Hindlimb muscle (tissue), 1 donor: ENCODE measurements at regions not wholly inside any gene's neighbourhood (a gene's known extent, or its start where the extent isn't known, plus 50 kb on each side); places are given as distances from the start of the nearest gene placed in this dataset.
A peak's percentile ranks its signal among the peaks of the same experiment; 100 is the strongest.

Experiments
- DNase-seq: peaks from one replicate; pipeline ENCODE4 v3.0.0-alpha.2; 2013

DNA sequence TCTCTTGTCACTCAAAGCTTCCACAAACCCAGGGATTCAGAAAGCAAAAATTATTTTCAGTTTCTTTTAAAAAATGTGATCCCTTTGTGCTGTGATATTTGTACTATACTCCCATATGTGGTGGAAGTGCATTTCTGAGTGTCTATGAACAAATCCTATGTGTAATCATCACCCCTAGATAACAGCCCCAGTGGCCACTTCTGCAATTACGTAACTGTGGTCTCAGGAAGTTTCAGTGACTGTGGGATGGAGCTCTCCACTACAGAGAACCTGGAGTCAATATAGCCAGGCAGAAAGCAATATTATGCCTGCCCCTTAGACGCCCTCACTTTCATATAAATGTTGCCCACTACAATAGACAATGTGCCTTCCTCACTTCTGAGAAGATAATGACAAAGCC, 1101.7 kb upstream of the GHITM start:
- no peak for DNase-seq

DNA sequence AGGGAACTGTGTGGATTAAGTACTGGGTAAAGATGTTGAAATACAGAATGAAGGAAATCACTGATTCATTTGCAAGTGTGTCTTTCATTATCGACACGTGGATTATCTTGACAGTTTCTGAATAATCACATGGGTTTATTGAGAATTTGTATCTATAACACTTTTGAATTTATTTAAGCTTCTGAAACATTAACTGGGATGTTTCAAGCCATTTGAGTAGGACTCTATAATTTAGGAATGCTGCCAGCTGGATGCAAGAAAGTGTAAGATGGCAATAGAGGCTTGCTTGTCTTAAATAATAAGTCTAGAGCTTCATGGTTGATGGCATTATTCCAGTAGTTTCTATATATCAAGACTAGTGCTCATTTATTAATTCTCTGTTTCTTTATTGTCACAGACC, 1100.7 kb upstream of the GHITM start:
- no peak for DNase-seq

DNA sequence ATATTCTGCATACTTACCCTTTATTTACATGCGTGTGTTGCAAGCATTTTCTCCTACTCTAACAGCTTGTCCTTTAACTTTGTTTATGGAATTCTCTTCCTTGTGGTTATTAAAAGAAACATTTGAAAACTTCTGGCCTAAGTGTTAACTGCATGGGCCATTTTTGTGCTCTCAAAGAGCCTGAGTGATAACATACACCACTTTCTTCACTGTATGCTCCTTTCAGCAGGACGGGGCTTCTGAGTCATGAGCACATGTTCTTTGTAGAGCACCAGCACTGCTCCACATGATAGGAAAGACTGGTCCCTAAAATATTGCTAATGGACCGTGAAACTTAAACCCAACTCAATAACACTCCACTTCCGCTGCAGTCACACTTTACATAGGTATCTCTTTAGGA, 1093.6 kb upstream of the GHITM start:
- no peak for DNase-seq

DNA sequence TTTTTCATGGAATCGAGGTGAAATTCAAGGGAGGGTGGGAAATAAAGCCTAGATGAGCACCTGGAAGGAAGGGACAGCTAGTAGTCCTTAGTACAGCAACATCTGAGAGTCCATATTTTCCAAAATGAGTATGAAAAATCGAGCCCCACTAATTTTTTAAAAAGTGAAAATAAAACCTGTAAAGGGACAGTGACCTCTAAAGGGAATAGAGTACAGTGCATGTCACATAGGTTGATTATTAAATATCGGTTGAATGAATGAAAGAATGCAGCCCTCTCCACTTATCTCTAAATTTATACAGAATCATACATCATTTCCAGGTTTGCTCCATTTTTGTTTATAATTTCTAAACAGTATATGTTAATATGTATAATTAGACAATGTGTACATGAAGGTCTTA, 1088.5 kb upstream of the GHITM start:
- no peak for DNase-seq

DNA sequence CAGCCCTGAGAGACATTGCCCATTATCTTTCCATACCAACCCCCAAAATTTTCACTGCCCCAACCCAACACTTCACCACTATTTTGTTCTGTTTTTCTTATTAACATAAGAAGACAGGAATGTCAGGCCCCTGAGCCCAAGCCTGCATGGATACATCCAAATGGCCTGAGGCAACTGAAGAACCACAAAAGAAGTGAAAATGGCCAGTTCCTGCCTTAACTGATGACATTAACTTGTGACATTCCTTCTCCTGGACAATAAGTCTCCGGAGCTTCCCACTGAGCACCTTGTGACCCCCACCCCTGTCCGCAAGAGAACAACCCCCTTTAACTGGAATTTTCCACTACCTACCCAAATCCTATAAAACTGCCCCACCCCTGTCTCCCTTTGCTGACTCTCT, 1076.4 kb upstream of the GHITM start:
- DNase-seq, result no peak

DNA sequence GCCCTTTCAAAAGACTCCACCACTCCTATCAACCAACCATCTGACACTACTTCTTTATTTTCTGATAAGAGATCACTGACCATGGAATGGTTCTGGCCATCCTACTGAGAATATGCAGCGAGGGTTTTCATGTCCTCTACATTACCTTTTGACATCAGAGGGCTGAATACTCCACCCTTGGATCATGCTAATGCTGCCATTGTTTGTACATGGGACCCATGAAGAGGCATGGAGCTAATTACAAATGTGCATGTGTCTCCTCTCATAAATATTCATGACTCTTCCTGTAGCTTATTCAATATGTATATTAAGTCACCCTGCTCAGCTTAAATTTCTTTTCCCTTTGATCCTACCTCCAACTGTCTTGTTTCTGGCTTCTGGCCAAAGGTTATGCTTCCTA, 1065.8 kb upstream of the GHITM start:
- no peak for DNase-seq

DNA sequence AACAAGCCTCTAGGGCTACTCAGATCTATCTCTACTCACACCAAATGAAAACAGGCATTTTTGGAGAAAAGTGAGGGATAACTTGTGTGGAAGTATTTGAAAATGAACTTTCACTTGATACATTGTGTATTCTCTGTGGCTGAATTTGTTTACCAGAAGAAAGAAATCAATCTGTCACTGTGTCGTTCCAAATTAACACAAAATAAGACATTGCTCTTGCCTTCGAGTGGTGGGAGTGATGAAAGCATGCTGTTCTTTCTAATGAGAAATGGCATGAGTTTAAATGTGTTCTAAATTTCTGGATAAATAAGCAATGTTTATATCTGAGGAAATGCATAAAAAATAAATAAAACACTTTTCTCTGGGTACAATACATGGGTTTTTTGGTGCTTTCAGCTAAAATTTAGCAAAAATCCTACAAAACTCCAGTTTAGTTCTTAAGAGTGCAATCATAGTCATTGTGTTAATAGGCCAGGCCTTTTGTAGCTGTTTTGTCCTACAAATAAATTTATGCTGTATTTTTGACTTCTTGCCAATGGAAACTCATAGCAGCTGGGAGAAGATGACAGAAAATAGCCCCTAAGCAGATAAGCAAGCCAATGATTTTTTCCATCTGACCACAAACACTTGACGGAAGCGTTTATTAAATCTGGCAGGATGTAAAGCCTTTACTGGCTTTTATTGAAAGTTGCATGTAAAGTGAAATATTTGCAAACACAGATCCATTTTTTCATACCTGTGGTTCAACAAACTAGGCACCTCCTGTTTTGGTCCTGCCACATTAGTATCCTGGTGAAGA, 1064.1 kb upstream of the GHITM start:
- peak; percentile 48 for DNase-seq

DNA sequence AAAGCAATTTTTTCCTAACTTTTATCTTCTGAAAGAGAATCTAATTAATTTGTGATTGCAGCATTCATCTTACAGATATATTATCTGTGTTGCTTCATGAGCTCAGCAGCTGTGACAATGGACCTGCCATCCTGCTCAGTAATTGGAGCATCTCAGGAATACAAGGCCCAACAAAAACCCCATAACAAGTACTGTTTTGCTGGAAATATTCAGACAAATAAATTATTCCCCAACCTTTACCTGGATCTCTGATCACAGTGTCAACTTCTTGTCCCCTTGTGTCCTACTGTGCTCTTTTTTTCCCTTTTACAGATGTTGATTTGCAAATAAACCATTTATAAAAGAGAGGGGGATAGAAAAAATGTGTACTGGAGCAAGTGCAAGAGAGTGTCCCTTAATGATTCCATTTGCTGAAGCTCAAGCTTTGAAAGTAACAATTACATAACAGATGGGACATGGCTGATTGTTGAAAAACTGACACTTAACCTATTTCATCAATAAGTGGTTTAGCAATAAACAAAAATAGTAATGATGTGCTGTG, 1063.4 kb upstream of the GHITM start:
- DNase-seq, result no peak

DNA sequence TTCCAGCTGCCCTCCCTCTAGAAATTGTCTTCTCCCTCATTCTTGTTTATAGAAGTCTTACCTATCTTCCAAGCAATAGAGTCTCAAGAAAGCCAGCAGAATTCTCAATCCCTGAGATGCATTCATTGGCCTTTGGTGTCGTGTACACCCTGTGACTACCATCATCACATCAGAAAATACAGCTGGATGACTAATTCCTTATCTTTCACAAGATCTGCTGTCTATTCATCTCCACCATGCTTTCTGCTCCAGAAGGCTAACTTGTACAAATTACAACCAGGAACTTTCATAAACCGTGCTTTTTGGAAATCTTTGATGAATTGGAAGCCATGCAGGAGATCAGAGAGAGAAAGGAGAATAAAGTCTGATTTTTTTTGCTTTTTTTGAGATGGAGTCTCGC, 1062.9 kb upstream of the GHITM start:
- DNase-seq, result no peak

DNA sequence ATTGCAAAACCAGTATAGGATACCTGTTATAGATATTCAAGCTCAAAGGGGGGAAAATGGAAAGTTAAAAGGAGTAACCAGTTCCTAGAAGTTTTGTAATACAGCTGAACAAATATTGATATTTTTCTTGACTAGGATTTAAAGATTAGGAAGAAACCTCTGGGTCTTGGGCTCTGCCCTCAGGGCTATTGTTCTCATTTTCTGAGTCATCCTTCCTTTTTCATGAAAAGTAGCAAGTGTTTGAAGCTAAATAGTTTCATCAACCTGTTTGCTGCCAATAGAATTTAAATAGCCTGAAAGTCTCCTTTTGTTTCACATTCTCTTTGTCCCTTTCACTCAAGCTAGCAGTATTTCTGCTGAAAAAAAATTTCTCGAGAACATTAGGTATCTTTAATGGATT, 1061.1 kb upstream of the GHITM start:
- DNase-seq, result no peak

DNA sequence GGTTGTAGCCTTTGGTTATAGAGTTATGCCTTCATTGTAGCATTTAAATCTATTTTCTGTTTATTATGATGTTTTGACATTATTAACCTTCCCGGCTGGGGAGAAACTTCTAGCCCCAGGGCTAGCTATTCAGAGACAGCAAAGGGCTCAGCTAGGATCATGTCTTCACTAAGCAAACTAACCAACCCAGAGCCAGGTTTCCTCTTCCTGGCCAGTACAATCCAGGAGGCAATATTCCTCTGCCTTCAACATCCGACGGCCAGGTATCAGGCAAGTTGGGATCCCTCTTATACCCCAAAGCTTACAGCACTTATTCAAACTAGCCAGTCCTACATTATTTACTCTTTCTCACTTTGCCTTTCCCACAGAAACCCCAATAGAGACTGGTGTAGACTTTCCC, 1060.7 kb upstream of the GHITM start:
- no peak for DNase-seq

DNA sequence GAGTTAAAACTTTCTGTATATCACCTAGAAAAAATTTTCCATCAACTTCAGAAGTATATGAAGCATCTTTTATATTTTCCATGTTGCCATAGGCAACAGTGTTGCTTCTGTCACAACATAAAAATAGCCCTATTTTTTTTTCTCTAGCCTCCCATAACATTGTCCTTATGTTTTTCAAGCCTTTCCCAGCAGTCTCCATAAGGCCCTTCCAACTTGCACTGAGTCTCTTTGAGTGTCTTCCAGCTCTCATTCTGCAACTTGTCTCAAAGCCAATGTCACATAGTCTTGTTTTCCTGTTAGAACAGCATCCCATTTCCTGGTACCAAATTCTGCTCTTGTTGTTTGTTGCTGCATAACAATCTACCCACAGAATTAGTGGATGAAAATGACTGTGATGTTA, 1055.5 kb upstream of the GHITM start:
- DNase-seq, result peak; percentile 48

DNA sequence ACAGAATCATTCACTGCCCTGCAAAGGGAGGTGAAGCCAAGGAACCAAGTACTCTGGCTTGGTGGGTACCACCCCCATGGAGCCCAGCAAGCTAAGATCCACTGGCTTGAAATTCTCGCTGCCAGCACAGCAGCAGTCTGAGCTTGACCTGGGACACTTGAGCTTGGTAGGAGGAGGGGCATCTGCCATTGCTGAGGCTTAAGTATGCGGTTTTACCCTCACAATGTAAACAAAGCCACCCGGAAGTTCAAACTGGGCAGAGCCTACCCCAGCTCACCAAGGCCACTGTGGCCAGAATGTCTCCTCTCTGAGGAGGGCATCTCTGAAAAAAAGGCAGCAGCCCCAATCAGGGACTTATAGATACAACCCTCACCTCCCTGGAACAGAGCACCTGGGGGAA, 1050.0 kb upstream of the GHITM start:
- no peak for DNase-seq

DNA sequence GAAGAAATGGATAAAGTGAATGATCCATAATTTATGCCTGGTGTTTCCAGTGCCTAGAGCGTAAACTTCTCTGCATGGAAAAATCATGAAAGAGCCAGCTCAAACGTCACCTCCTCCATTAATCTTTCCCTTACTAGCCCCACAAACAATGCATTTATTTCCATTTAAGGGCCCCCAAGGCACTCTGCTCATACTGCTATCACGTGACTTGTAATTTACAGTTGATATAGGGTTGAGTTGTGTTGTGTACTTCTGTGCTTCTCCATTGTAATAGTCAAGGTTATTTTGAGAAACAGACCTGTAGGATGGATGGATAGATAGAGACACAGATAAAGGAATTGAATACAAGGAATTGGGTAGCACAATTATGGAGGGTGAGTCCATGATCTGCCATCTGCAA, 1034.7 kb upstream of the GHITM start:
- no peak for DNase-seq

DNA sequence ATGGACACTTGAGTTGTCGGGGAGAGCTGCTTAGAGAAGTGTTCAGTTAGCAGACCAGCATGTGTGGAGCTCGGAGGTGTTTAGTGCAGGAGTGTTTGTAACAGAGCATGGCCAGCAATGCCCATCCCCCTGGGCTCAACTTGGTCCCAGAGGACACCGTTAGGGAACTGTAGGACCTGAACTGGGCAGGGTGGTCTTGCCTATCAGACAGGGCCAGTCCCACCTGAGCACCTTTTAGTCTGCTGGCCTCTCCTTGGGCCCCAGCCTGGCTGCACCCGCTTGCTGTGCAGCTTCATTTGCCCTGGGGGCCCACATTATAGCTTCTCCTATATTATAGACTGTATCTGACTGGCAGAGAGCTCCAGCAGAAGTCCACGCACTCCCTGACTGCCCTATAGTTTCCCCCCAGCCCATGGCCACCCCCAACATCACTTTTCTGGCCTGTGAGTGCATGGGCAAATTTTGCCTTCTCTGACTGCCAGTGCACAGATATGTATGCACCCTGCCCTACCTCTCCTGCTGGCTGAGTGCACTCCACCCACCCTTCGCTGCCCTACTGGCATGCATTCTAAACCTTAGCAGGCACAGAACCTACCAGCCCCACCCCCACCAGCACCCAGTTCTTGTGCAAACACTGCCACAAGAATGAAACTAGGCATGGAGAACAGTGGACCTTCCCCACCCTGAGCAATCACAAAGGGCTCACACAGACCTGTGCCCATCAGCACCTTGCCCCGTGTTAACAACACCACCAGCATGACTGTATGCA, 1030.6 kb upstream of the GHITM start:
- DNase-seq, result no peak

DNA sequence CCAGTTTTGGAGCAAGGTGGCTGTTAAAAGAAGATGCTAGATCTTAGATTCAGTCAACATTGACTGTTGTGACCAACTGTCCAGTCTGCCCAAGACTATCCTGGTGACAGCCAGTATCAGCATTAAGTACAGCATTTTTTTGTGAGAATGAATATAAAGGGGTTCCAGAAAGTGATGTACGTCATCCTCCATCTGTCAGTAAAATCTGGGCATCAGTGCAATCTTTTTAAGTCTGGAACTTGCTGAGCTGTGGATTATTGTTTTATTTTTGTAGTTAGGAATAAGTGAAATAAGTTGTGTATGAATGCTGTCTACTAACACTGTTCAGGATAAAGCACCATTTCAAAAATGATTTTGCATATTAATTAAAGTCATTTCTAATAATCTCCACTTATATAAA, 1020.0 kb upstream of the GHITM start:
- no peak for DNase-seq

DNA sequence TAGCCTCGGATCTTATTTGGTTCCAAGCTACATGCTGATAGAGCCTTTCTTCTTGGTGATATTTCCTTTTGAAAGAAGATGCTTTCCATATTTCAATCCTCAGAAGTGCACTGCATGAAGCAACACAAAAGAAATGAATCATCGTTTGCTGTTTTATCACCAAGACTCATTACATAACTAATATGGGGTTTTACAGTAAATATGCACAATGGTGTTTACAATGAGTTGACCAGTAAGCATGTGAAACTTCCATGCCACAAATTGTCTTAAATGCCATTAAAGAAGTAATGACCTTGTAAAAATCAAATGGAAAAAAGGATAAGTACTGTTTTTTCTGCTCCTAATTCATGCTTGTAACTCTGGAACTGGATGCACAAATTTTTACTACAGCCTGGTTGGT, 1017.0 kb upstream of the GHITM start:
- no peak for DNase-seq

DNA sequence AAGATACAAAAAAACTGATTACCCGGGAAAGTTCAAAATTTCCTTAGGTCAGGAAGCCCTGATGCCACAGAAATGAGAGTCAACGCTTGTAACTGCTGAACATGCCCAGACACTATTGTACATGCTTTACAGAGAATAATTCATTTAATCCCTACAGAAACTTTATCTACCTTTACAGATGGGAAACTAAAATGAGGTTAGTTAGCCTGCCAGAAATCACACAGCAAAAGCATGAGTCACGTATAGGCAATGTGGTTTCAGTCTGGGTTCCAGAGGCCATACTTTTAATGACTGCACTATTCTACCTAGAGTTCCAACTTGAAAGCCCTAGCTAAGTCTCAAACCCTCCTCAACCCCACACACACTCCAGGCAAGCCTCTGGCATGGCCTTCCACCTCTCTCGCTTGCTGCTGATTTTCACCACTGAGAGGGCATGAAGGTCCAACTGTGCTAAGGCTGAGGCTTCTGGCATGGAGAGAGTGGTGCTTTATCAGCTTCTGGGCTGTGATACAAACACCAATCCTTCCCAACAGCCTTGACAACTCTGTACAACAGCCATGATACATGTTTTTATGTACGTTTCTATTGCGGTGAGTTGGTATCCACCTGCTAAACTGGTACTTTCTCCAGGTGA, 1011.2 kb upstream of the GHITM start:
- DNase-seq, result no peak

DNA sequence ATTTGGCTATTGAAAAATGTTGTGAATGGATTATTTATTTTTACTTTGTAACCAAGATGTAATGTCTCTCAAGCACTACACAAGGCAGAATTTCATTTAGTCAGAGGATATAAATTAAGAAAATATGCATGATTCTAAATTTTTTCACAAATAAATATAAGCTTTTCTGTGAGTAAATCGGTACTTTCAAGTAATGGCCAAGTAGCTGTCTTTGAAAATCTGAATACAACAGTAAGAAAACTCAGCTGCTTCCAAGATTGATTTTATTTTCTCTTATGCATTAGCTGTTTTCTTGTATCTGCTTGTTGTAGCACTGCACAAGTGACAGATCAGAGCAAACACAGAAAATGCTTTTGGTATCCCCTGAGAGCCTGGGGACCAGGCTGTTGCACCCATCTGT, 998.5 kb upstream of the GHITM start:
- no peak for DNase-seq

DNA sequence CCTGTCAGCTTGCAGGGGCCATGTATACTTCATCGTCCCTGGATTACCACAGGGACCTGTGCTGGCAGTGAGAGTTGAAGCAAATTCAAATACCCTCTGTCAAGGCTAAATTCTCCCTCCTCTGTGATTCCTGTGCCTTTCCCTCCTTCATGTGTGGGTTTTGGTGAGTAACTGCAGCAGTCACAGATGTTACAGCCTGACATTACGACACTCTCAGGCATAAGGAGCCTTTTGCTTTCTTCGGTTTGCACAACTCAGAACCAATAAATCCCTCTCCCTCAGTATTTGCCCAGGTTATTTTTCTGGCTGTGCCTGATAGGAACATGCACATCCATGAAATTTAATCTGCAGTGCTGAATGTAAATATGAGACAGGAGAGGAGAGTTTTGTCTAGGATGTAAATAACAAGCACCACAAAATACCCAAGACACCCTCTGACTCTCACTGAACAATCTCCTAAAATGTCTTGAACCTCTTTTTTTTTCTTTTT, 997.2 kb upstream of the GHITM start:
- no peak for DNase-seq

DNA sequence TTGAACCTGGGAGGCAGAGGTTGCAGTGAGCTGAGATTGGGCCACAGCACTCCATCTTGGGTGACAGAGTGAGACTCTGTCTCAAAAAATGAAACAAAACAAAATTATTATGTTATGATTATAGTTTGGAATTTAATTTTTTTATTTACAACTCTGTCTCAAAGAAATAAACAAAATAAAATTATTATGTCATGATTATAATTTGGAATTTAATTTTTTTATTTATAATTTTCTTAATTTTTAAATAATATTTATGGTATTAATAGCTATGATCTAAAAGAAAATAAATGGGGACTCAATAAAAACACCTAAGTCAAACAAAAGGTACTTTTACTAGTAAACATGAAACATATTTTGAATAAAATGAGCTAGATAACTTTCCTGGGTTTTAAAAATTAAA, 994.8 kb upstream of the GHITM start:
- DNase-seq, result no peak

DNA sequence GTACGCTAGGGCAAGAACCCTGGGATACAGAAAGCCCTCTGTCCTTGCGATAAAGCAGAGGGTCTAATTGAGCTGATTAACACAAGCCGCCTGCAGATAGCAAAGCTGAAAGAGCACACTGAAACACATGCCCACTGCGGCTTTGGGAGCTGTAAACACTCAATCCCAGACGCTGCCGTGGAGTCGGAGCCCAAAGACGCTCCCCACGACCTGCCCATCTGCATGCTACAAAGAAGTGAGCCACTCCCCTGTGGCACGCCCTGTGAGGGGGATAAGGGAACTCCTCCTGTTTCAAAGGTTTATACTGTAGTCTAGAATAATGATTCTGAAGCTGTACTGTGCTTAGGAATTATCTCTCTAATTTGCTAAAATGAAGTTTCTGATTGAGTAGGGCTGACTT, 985.6 kb upstream of the GHITM start:
- no peak for DNase-seq

DNA sequence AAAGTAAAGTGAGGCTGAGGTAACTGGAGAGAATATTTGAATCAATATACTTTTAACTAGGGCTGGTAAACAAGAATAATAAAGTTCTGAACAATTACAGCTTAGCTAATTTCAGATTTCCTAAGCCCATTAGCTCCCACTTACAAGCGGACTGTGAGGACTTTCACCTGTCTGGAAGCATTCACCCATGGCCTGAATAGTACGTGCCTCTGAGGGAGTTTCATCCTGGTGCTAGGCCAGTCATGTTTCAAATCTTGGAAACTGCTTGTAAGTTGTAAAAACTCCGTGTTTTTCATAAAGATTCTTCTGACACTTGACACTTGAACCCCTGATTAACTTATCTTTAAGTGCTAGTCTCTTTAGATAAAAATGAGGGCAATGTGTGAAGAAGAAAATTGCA, 975.2 kb upstream of the GHITM start:
- DNase-seq, result no peak
